Inflammatory macrophage treated with lipopolysaccharide for 1 hour (primary cell): ENCODE measurements at regions not wholly inside any gene's neighbourhood (a gene's known extent, or its start where the extent isn't known, plus 50 kb on each side); places are given as distances from the start of the nearest gene placed in this dataset.

Source experiments
- DNase-seq, 2 donors: peaks; one replicate each; pipeline ENCODE4 v3.0.0-alpha.2; 2020 to 2022

- no peak for DNase-seq
Measured at GRCh38 chr13:107452833-107453232, 762.5 kb downstream of the LIG4 start.

- DNase-seq: no peak
Measured at GRCh38 chr13:107450931-107451330, 764.4 kb downstream of the LIG4 start.

- DNase-seq: no peak
Measured at GRCh38 chr13:107450431-107450830, 764.9 kb downstream of the LIG4 start.

GRCh38 chr13:107447591-107447990 lies 767.7 kb downstream of the LIG4 start:
- no peak for DNase-seq

- DNase-seq: no peak
Measured at GRCh38 chr13:107441279-107441678, 774.1 kb downstream of the LIG4 start.

GRCh38 chr13:107438251-107438650 lies 777.1 kb downstream of the LIG4 start:
- DNase-seq: no peak

- no peak for DNase-seq
Measured at GRCh38 chr13:107434347-107434746, 781.0 kb downstream of the LIG4 start.

GRCh38 chr13:107427536-107427935 lies 787.8 kb downstream of the LIG4 start:
- DNase-seq: no peak

- DNase-seq: no peak
Measured at GRCh38 chr13:107422421-107422820, 792.9 kb downstream of the LIG4 start.

GRCh38 chr13:107421951-107422350 lies 793.4 kb downstream of the LIG4 start:
- DNase-seq: no peak

GRCh38 chr13:107421028-107421427 lies 794.3 kb downstream of the LIG4 start:
- DNase-seq: no peak

- DNase-seq: no peak
Measured at GRCh38 chr13:107413005-107413404, 802.3 kb downstream of the LIG4 start.

- no peak for DNase-seq
Measured at GRCh38 chr13:107407074-107407473, 808.3 kb downstream of the LIG4 start.

GRCh38 chr13:107395927-107396662 lies 819.2 kb downstream of the LIG4 start:
- no peak for DNase-seq

GRCh38 chr13:107392205-107392604 lies 823.1 kb downstream of the LIG4 start:
- DNase-seq: no peak

- DNase-seq: no peak
Measured at GRCh38 chr13:107387525-107387924, 819.6 kb upstream of the ARGLU1 start.

GRCh38 chr13:107379407-107380155 lies 811.6 kb upstream of the ARGLU1 start:
- no peak for DNase-seq

- DNase-seq: no peak
Measured at GRCh38 chr13:107376341-107377125, 808.6 kb upstream of the ARGLU1 start.

GRCh38 chr13:107375701-107376340 lies 807.9 kb upstream of the ARGLU1 start:
- DNase-seq: no peak

- no peak for DNase-seq
Measured at GRCh38 chr13:107374038-107374437, 806.1 kb upstream of the ARGLU1 start.

- DNase-seq: no peak
Measured at GRCh38 chr13:107373551-107373950, 805.6 kb upstream of the ARGLU1 start.

- no peak for DNase-seq
Measured at GRCh38 chr13:107370015-107370785, 802.3 kb upstream of the ARGLU1 start.
